ENCODE measurements at regions not wholly inside any gene's neighbourhood (a gene's known extent, or its start where the extent isn't known, plus 50 kb on each side); places are given as distances from the start of the nearest gene placed in this dataset.
A peak's percentile ranks its signal among the peaks of the same experiment; 100 is the strongest.

DNA sequence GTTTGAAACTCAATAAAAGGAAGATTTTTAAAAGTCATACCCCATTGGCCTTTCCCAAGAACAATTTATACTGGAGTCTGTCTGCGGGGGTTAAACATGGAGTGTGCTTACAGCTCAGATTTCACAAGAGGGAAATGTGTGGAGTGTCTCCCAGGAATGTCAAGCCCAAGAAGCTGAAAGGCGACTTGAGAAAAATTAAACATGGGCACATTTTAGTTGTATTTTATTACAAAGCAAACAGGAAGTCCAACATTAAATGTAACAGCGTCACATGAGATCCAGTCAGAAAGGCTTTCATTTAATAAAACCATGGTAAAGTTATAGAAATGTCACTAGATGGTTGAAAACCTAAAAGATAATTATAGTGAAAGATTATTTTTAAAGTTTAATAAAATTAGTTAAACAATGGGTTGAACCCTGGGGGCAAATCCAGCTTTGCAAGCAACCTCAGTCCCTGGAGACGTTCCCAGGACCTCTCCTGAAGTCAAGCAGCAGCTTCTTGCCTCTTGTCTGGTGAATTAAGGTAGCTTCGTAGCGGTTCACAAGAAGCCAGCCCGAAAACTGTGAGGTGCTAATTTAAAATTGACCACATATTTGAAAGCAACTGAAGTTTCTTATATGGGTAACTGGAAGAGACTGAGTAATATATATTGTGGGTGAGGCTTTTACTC is 168.4 kb upstream of the EDNRA start:
- peak; percentile 62 for DNase-seq (ENCODE audit: low read depth)

DNA sequence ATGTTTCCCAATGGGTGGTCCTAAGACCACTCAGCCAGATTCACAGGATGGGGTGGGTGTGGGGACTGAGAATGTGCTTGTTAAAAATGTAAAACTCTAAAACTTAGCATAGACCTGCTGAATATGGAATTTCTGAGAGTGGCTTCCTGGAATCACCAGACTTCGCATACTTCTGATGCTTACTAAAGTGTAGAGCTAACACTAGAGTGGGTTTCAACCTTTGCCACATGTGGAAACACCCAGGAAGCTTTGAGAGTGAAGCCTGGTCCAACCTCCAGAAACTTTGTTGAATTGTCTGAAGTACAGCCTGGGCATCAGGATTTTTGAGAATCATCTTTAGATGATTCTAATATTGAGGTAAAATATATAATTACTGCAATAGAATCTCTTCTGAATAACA is 167.8 kb upstream of the EDNRA start:
- no peak for DNase-seq (ENCODE audit: low read depth)

DNA sequence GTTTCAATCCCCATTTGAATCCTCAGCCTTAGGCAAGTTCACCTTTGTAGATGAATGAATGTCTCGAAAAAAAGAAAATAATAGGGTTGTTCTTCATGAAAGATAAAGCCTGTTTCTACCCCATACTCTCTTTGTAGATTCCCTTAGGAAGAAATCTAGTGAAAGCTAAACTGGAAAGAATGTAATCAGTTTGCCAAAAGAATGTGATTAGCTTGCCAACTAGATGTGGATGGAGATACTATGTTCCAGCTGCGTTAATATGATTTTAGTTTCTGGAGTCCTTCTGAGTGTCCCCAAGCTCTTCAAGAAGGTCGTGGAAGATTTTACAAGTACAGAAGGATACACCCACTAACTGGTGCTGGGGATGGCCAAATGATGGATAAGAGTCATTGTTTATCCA is 162.3 kb upstream of the EDNRA start:
- DNase-seq (ENCODE audit: low read depth), result peak; percentile 23

DNA sequence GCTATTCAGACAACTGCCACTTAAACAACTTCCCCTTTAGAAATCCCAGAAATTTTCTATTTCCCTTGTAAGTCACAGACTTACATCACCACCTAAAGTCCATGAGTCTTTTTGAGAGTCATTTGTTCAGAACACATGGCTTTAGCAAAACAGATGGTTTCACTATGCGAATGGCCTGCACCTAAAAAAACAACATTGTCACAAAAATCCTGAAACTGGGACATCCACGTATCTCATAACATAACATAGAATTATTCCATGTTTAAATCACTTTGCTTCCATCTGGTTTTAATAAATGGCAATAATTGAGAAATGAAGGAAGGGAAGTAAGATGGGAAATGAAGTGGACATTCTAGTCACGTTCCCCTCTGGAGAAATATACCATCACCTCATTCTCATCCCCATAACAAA is 155.3 kb upstream of the EDNRA start:
- no peak for DNase-seq (ENCODE audit: low read depth)

DNA sequence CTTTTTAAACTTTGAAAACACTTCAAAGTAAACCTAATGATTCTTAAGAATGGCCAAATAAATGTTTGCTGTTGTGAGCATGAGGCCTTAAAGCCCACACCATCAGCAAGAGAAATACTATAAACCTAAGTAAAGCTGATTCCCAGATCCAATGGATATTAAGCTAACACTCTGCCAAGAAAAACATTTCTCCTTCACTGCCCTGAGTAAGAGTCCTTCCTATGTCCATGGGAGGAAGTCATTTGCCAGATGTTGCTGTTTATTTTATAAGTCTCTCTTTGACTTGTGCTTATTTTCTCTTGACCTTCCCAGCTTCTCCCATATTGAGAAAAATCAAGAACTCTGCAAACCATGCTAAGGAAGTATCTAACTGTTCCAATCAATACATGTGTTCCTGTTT is 154.3 kb upstream of the EDNRA start:
- DNase-seq (ENCODE audit: low read depth), result no peak

DNA sequence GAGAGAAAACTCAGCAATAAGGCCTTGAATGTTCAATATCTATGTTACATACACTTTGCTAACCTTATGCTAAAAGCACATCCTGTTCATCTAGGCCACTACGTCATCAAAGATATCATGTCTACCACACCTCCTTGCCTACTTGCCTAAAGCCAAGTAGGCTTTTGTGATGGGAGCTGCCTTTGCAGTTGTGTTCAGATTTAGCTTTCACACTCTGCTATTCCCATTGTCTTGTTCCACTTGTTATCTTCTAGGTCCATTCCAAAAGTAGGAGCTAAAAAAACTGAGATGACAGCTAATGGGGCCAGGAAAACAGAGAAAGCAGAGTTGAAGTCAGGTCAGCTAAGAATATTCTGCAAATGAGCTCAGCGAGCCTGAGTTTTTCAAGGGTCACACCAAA is 153.6 kb upstream of the EDNRA start:
- DNase-seq (ENCODE audit: low read depth), result no peak

DNA sequence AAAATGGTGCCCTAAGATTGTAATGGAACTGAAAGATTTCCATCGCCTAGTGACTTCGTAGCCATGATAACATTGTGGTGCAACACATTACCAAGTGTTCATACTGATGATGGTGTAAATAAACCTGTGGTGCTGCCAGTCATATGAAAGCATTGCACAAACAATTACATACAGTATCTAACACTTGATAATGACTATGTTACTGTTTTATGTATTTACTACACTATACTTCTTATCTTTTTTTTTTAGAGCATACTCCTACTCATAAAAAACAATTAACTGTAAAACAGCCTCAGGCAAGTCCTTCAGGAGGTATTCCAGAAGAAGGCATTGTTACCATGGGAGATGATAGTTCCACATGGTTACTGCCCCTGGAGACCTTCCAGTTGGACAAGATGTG is 152.7 kb upstream of the EDNRA start:
- DNase-seq (ENCODE audit: low read depth), result no peak

DNA sequence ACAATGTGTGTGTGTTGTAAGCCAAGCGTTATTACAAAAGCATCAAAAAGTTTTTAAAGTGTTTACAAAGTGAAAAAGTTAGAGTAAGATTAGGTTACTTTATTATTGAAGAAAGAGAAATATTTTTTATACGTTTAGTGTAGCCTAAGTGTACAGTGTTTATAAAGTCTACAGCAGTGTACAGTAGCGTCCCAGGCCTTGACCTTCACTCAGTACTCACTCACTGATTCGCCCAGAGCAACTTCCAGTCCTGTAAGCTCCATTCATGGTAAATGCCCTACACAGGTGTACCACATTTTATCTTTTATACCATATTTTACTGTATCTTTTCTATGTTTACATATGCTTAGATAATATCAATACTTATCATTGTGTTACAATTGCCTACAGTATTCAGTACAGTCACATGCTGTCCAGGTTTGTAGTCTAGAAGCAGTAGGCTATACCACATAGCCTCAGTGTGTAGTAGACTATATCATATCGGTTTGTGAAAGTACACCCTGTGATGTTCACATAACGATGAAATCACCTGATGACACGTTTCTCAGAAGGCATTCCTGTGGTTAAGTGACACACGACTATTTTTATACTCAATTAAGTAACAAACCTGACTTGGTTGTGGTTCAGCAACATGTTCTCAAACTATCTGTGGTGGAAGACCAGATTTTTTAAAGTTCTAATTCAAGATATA is 152.0 kb upstream of the EDNRA start:
- no peak for DNase-seq (ENCODE audit: low read depth)

DNA sequence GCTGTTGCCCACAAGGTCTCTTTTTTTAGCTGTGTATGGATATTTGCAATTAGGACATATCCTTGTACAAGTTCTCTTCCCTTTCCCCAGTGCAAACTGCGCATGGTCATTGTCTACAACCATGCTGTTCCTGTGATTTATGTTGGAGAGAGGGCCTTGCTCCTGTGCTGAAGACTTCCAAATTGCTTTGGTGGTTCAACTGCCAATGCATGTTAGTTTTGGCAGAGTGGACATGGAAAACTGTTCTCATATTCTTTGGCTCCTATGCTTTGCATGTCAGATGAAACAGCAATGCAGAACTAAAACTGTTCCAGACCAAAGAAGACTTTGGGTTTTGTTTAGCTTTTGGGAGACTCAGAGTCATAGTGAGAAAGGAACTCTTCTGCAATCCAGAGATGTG is 148.8 kb upstream of the EDNRA start:
- no peak for DNase-seq (ENCODE audit: low read depth)

DNA sequence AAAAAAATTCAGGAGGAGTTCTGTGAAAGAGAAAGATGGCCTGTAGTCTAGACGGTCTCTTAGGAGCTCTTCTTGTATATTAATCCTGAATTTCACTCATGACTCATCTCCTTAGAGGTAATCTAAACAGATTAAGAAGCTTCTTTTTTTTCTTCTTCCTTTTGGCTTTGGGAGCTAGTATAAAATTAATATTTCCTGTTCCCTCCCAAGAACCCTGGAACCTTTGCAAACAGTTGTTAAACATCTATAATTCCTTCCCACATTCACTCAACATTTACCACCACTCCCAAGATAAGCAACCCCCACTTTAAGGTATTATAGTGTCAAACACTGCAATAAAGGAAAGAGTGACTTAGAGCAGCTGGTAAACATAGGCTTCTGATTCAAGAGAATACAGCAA is 146.4 kb upstream of the EDNRA start:
- DNase-seq (ENCODE audit: low read depth), result peak; percentile 53

DNA sequence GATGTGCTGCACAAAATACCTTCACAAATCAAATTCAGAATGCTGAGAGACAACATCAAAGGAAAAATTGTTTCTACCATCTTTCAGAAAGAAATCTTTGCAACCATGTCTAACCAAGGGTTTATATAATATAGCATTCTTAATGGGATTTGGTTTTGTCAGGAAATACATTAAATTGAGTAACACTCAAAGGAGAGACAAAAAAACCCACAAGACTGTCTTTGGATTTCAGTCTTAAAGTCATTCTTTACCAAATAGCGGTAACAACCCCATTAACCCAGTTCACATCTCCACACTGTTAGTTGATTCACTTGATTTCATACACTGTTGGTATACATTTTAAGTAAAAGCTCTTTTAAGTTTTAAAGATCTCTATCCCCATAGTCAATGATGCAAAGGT is 145.7 kb upstream of the EDNRA start:
- no peak for DNase-seq (ENCODE audit: low read depth)

DNA sequence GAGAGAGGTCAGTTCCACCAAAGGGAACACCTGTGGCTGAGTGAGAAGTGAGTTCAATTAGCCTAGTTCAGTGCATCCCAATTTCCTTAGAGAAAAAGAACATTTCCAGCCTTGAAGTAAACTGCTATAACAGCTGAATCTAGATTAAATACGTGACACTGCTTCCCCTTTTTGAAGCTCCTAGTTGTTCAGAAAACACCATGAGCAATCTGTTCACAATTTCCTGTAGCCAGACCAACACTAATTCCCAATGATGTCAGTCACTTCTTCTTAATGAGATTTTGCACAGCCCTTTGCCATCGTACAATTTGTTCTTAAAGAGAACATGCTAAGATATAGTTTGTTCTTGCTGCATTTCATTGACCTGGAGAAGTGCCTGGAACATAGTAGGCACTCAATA is 144.6 kb upstream of the EDNRA start:
- DNase-seq (ENCODE audit: low read depth), result peak; percentile 22

DNA sequence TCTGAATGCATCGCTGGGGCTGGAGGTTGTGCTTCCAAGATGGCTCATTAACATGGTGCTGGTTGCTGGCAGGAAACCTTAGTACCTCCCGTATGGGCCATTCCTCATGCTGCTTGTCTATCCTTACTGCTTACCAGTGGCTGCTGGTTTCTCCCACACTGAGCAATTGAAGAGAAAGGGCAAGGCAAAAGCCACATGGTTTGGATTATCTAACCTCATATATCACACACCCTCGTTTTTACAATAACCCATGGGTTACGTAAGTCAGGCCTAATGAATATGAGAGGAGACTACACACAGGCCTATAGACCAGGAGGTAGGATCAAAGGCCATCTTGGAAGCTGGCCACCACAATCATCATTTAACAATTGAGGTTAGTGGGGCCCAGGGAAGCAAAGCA is 141.8 kb upstream of the EDNRA start:
- DNase-seq (ENCODE audit: low read depth), result no peak

DNA sequence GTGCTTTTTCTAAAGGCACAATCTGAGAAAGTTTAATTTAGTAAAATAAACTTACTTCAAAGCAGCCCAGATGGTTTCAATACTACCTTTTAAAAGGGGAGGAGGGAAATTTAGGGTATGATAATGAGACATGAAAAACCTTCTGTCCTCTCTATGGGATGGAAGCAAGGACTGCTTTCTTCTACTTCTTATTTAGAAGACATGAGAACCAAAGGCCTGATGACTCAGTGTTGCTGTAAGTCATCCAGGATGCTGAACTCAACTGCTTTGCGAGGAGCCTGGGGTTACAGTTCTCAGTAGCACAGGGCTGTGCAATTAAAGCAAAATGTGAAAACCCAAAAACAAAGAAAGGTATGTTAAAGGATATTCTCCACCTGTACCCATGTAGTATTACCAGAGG is 140.8 kb upstream of the EDNRA start:
- DNase-seq (ENCODE audit: low read depth), result peak; percentile 52

DNA sequence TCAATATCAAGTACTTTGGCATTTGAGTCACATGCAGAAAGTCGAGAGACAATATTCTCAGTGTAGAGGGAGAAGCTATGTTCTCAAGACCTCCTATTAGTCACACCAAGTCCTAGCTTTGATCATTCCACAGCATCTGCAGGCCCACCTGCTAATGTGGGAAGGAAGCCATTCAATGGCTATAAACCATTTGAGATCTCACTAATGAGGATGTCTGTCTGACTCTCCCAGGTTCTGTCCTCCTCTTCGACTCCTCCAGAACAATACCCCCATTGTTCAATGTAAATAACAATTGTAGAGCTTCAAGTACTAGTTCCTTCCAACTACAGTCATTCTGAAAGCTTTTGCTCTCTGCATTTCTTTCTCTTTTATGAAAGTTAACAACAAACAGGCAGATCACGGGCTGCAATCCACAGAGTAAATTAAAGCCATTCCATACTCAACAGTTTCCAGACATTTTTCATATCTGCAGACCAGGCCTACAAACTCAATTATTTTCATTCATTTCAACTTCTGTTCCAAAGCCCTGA is 140.2 kb upstream of the EDNRA start:
- no peak for DNase-seq (ENCODE audit: low read depth)

DNA sequence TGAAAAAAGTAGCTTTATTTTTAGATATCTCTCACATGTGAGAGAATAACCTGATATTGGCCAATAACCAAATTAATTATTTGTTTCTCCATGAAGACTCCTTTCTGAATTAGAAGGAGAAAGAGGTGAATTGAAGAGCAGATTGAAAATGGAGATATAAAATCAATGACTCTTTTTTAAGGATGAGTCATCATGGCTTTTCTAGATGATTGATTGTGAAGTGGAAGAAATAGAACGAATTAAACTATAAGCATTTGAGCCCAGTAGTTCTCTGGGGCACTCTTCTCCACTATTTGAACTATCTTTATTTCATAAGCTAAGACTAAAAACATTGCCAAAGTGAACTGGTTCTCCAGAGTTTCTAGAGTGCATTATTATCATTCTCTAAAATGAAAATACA is 137.2 kb upstream of the EDNRA start:
- no peak for DNase-seq (ENCODE audit: low read depth)

DNA sequence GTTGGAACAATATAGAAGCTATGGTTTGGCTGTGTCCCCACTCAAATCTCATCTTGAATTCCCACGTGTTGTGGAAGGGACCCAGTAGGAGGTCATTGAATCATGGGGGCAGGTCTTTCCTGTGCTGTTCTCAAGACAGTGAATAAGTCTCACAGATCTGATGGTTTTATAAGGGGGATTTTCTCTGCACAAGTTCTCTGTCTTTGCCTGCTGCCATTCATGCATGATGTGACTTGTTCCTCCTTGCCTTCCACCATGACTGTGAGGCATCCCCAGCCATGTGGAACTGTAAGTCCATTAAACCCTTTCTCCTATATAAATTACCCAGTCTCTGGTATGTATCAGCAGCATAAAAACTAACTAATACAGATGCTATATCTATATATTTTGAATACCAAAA is 135.2 kb upstream of the EDNRA start:
- DNase-seq (ENCODE audit: low read depth), result no peak

DNA sequence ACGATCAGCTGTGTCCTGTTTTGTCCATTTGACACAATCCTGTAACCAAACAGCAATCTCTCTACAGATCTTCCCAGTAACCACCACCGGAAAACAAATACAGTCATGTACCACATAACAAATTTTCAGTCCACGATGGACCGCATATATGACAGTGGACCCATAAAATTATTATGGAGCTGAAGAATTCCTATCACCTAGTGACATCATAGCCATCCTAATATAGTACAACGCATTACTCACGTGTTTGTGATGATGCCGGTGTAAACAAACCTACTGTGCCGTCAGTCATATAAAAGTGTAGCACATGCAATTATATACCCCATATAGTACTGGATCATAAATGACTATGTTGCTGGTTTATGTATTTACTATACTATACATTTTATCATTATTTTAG is 133.7 kb upstream of the EDNRA start:
- DNase-seq (ENCODE audit: low read depth), result no peak

DNA sequence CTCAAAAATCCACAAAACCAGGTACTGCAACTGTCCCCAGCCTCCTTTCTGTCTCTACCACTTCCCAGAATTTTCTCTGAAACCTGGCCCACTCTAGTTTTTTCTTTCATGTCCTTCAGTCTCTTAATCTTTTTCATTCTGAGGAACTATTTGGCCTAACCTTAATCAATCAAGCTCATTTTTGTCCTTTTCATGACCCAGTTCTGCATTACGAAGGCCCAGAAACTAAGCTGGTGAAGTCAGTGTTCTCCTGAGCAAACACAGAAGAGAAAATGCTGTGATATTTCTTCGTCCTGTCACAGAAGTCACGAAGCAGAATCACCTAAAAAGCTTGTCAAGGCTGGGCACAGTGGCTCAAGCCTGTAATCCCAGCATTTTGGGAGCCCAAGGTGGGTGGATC is 131.7 kb upstream of the EDNRA start:
- peak; percentile 8 for DNase-seq (ENCODE audit: low read depth)

DNA sequence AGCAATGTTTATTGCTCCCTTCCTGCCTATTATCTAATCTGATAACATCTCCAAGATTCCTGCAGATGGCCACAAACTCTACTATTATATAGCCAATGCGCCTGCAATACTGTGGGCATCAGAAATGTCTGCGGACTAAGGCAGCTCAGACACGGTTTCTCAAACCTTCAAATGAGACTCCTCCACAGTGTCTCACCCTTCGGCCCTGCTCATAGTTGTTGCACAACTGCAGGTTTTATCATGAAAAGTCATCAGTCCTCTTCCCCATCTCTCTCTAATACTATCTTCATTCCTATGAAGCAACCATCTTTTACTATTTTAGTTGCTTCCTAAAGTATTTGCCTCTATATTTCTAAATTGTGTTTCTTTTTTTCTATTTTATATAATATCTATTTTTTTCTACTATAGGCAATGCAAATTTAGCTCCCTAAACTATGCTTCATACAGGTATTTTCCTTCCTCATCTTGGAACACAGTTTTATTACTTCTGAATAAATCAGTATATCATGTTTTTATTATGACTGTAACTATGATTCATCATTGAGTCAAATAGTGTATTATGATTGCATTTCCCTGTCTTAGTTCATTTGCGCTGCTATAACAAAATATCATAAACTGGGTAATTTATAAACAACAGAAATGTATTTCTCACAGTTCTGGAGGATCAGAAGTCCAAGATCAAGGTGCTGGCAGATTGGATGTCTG is 129.7 kb upstream of the EDNRA start:
- DNase-seq (ENCODE audit: low read depth), result peak; percentile 93

DNA sequence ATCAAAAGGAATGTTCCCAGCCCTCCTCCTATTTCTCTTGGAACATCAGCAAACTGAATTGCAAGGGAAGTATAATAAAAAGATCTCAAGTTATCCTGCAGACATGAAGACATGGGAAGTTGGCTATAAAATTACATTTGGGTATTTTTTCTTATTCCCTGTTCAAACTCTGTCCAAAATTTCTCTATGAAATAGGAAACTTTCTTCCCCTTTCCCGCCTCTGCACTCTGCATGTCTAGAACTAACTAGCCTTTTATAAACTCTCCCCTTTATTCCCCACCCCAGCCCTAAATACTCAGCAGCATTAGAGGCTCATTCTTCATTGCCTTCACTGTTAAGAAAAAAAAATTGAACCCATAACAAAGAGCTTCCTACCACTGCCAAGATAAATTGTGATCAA is 126.7 kb upstream of the EDNRA start:
- DNase-seq (ENCODE audit: low read depth), result no peak

DNA sequence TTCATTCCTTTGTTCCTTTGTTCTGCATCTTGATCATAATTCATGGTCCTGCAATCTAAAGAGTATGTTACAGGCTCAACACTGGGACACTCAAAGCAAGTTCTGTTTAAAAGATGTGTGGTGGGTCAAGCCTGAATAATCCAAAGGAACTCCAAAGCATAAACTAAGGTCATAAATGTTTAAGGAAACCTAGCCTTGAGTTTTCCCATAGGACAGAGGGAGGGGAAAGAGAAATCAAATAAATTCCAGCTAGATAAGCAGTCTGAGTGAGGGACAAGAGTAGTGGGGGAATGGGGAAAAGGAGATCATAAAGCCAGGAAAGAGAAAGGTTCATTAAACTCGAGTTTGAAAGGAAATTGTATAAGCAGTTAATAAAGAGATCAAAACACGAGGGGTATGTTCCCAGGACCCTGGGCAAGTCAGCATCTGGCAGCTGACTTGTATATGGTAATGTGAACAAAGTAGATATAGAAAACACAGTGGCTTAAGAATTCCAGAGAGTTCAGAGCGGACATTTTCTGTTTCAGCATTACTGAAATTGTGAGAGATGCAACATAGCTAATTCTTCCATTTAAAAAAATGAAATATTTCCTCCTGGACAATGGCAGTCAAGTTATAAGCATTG is 125.8 kb upstream of the EDNRA start:
- no peak for DNase-seq (ENCODE audit: low read depth)

DNA sequence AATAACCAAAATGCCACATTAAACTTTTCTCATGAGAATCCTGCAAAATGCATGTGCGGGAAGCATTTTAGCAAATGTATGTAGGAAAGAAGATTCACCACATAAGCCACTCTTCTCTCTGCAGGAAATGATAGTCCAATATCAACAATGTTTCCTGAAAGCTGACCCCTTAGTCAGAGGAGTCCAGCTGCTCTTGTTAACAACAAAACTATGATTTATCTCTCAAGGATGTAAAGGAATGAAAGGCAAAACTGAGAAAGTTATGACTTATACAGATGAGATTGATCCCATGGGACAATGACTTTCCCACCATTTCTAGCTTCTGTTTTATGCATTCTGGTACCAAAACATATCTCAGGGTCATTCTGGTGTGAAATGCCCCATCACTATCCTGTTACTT is 125.0 kb upstream of the EDNRA start:
- DNase-seq (ENCODE audit: low read depth), result peak; percentile 45

Measured in amniotic epithelial cell (primary cell).